ENCODE measurements at regions not wholly inside any gene's neighbourhood (a gene's known extent, or its start where the extent isn't known, plus 50 kb on each side); places are given as distances from the start of the nearest gene placed in this dataset.
"Not testable (repeated sequence)": the region's sequence is repeated elsewhere in the genome, so short reads cannot be mapped to it uniquely, and the experiment has no call there.

DNA sequence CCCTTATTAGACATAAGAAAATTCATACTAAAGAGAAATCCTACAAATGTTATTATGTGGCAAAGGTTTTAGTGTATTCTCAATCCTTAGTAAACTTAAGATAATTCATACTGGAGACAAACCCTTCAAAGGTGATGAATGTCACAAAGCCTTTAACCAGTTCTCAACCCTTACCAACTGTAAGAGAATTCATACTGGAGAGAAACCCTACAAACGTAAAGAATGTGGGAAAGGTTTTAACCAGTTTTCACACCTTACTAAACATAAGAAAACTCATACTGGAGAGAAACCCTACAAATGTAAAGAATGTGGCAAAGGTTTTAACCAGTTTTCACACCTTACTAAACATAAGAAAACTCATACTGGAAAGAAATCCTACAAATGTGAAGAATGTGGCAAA, 93.2 kb downstream of the ZNF680 start:
- no peak for DNase-seq

GRCh38 chr7:64465551-64465950, 97.3 kb downstream of the ZNF680 start:
- DNase-seq = no peak

- DNase-seq = peak; percentile 90
These were observed 99.1 kb downstream of the ZNF680 start for GRCh38 chr7:64463636-64464375.

DNA sequence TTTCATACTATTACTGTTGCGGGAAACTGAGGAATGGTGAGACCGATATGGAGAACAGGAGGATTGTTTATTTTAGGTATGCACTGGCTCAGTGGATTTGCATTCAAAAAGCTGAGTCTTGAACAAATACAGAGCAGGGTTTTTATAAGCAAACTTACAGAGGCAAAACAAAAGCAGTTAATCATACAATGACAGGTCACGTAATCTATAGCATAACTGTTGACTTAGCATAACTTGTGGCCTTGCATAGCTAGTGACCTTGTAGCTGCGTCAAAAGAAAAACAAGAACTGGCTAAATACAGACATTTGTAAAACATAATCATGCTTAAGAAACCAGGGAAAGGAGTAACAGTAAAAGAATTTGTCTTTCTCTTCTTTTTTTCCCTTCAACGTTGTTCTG, 103.0 kb downstream of the ZNF680 start:
- not testable (repeated sequence) for DNase-seq

- no peak for DNase-seq
These were observed 119.8 kb downstream of the ZNF736 start for GRCh38 chr7:64433590-64433989.

GRCh38 chr7:64431838-64432237, 118.1 kb downstream of the ZNF736 start:
- no peak for DNase-seq

DNA sequence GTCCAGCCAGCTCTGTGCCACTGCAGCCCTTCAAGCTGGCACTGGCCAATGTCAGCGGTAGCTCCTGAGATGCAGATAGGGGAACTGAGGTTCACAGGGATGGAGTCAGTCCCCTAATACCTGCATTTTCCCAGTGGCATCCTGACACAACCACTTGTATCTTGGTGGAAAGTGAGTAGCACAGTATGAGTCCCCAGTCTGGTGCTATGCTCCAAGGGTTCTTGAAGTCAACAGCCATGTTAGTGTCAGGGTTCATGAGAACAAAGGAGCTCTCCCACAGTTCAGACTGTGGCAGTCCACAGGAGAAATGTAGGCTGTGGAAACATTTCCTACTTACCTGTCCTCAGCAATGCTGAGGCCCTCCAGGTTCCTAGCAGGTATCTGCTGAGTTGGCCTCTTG, 115.5 kb downstream of the ZNF736 start:
- DNase-seq = no peak

- DNase-seq = not testable (repeated sequence)
These were observed 111.7 kb downstream of the ZNF736 start for GRCh38 chr7:64425436-64425835.

DNA sequence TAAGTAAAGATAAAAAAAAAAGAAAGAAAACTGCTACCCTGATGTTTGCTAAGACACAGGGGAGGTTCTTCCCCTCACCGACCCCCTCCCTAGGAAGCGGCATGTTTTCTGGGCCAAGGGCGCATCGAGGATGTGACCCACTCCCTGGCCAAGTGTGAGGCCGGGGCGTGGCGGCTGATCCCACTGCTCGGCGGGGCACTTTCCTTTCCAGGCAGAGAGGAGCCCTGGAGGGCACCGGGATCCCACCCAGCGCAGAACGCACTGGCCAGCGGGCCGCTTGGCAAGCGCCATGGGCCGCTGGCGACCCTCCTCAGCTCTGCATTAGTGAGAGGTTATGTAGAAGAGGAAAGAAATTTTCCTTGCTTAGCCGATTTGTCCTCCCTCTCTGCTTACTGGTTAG, 93.4 kb downstream of the ZNF736 start:
- no peak for DNase-seq

All from NCI-H2029 (cell line).